ENCODE measurements at regions not wholly inside any gene's neighbourhood (a gene's known extent, or its start where the extent isn't known, plus 50 kb on each side); places are given as distances from the start of the nearest gene placed in this dataset.

DNA sequence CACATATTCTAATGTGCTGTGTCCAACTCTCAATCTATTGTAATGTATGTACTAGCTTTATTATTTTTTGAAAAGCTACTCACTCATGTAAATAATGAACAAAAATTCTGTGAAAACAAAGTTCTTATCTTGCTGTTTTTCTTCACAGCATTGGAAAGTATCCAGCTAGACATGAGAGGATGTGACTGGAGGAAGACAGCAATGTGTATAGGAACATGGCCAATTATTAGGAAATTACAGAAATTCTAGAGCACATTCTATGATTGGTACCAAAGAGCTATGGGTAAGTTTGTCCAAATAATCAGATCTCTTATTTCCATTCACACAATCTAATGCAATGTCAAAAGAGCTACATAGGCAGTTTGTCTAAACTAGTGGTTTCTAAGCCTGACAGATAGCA is 1100.2 kb downstream of the FSCB start:
- no peak for TF ChIP-seq CTCF (IDR thresholded peaks at IDR 0.05; ENCODE audit: low read depth, low read length, poor library complexity, severe bottlenecking)
- no peak for TF ChIP-seq EZH2phosphoT487 (IDR thresholded peaks at IDR 0.05; ENCODE audit: borderline replicate concordance, low read length)
